A673 (cell line): ENCODE measurements at regions not wholly inside any gene's neighbourhood (a gene's known extent, or its start where the extent isn't known, plus 50 kb on each side); places are given as distances from the start of the nearest gene placed in this dataset.
"Not testable (repeated sequence)": the region's sequence is repeated elsewhere in the genome, so short reads cannot be mapped to it uniquely, and the experiment has no call there.

Experiments
- BruUV-seq: library from RNA; stranded (reverse); fragments of 400-500 nt; replicated peaks from 2 replicates; lab custom pipeline; 2021; lab: Mats Ljungman, UMichigan
- CTCF ChIA-PET: fragments of 300-600 bp; sonication (Branson Sonifier 250); formaldehyde crosslinking; loops from one replicate; lab custom pipeline; 2022; ENCODE audit warnings: antibody characterized with exemption; lab: Charles Lee
- POLR2A ChIA-PET: fragments of 300-600 bp; sonication (Branson Sonifier 250); formaldehyde crosslinking; loops from one replicate; lab custom pipeline; 2022; ENCODE audit warnings: antibody characterized with exemption; ENCODE audit not compliant: low non-redundant PET; lab: Charles Lee
- DNase-seq: peaks from one replicate; pipeline ENCODE4 v3.0.0-alpha.2; 2015; ENCODE audit warnings: low spot score
- H3K27ac ChIP-seq: fragments of 200-600 bp; sonication (generic); 2 replicates; pipeline ENCODE4 v1.5.1; 2016; ENCODE audit warnings: mixed run types, low read depth, mild to moderate bottlenecking, mixed read lengths, antibody characterized with exemption, low read length; ENCODE audit not compliant: poor library complexity, severe bottlenecking
- H3K27me3 ChIP-seq: fragments of 200-600 bp; sonication (generic); replicated peaks from 2 replicates; pipeline ENCODE4 v1.6.1; 2017; ENCODE audit warnings: mixed run types, low read depth, mild to moderate bottlenecking, mixed read lengths, antibody characterized with exemption, low read length; ENCODE audit not compliant: insufficient read depth, poor library complexity
- H3K36me3 ChIP-seq: fragments of 200-600 bp; sonication (generic); 2 replicates; pipeline ENCODE4 v1.6.1; 2016; ENCODE audit warnings: mixed run types, mild to moderate bottlenecking, mixed read lengths, antibody characterized with exemption, low read length; ENCODE audit not compliant: insufficient read depth, poor library complexity, severe bottlenecking
- H3K4me1 ChIP-seq: fragments of 200-600 bp; sonication (generic); 2 replicates; pipeline ENCODE4 v1.6.1; 2017; ENCODE audit warnings: mixed run types, mild to moderate bottlenecking, mixed read lengths, antibody characterized with exemption, low read length; ENCODE audit not compliant: insufficient read depth, poor library complexity, severe bottlenecking
- H3K4me3 ChIP-seq: fragments of 200-600 bp; sonication (generic); 2 replicates; pipeline ENCODE4 v1.5.1; 2016; ENCODE audit warnings: low read depth, mixed run types, mild to moderate bottlenecking, mixed read lengths, low read length; ENCODE audit not compliant: poor library complexity, severe bottlenecking
- H3K9me3 ChIP-seq: fragments of 200-600 bp; sonication (generic); 2 replicates; pipeline ENCODE4 v1.6.1; 2016; ENCODE audit warnings: mixed run types, low read depth, mild to moderate bottlenecking, mixed read lengths, antibody characterized with exemption, low read length; ENCODE audit not compliant: poor library complexity, severe bottlenecking
- CTCF ChIP-seq: fragments of 300-800, 200-600 bp; sonication (generic); conservative IDR thresholded peaks from 2 replicates; pipeline ENCODE4 v1.5.1; 2017; ENCODE audit warnings: low read depth, mild to moderate bottlenecking, antibody characterized with exemption, low read length, moderate library complexity, mixed read lengths
- EZH2 ChIP-seq: fragments of 200-600 bp; sonication (generic); IDR thresholded peaks from 2 replicates; pipeline ENCODE4 v1.6.1; 2017; ENCODE audit warnings: borderline replicate concordance, low read depth, mild to moderate bottlenecking, mixed read lengths, antibody characterized with exemption, low read length; ENCODE audit not compliant: poor library complexity, severe bottlenecking
- intact Hi-C: fragments of 100-400 bp; cut with micrococcal nuclease; formaldehyde crosslinking; loops from one replicate; pipeline ENCODE4 v1.10.0; 2022; ENCODE audit not compliant: unreplicated experiment

DNA sequence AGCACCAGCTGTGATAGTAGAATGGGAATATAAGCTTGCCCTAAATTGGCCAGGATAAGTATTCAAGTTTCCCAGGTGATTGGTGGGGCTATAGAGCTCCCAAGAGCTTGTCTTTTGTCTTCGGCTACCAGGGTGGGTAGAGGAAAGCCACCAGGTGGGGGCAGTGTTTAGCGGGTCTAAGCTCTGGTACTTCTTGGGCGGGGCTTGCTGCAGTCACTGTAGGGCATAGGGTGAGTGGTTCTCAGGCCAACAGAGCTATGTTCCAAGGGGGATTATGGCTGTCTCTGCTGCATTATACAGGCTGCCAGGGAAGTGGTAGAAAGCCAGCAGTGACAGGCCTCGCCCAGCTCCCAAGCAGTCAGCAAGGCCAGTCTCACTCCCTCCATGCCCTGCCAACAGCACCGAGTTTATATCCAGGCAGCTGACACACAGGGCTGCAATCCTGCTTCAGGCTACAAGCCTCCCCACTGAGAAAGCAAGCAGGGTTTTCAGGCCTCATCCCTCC is 110.7 kb downstream of the ZNF467 start:
- no peaks in the 10 kb centered on the region for H3K36me3 ChIP-seq
- peaks cover 5% of the 10 kb centered on the region for H3K27me3 ChIP-seq
- H3K4me1 ChIP-seq, result no peaks in the 10 kb centered on the region
- no peak overlapping the region for H3K27ac ChIP-seq
- no peak overlapping the region for H3K4me3 ChIP-seq
- peak; percentile 80 for DNase-seq
- intact Hi-C loops, result loop anchor here (1.0 kb wide), 1 partner anchor 80 kb away; no protein-coding TSS in a partner anchor
- BruUV-seq, result no TSS peak
- H3K9me3 ChIP-seq, result no peaks in the 10 kb centered on the region
- POLR2A ChIA-PET, result no interaction called here
- TF ChIP-seq EZH2 (no peak), CTCF (peak; percentile 80)
- CTCF ChIA-PET, result interaction anchor here (0.6 to 1.9 kb wide), 10 partner anchors 12 to 137 kb away, joined by 3 to 37 read pairs (median 4); no protein-coding TSS in a partner anchor

GRCh38 chr7:149655784-149656183 is 117.6 kb downstream of the ZNF467 start:
- Histone ChIP-seq H3K27me3 (no peaks in the 10 kb centered on the region), H3K36me3 (no peaks in the 10 kb centered on the region), H3K27ac (no peak overlapping the region), H3K9me3 (peaks cover 3% of the 10 kb centered on the region), H3K4me3 (no peak overlapping the region), H3K4me1 (no peaks in the 10 kb centered on the region)
- intact Hi-C loops, result no loop called here
- POLR2A ChIA-PET, result no interaction called here
- TF ChIP-seq EZH2, result no peak
- no peak for TF ChIP-seq CTCF
- CTCF ChIA-PET, result no interaction called here
- DNase-seq, result no peak
- no TSS peak for BruUV-seq

- Histone ChIP-seq H3K4me1 (no peaks in the 10 kb centered on the region), H3K36me3 (no peaks in the 10 kb centered on the region), H3K27ac (no peak overlapping the region), H3K9me3 (peaks cover 3% of the 10 kb centered on the region), H3K27me3 (no peaks in the 10 kb centered on the region), H3K4me3 (no peak overlapping the region)
- TF ChIP-seq CTCF, result no peak
- no peak for TF ChIP-seq EZH2
- no TSS peak for BruUV-seq
- intact Hi-C loops, result no loop called here
- CTCF ChIA-PET, result no interaction called here
- DNase-seq, result no peak
- POLR2A ChIA-PET, result no interaction called here
Measured at GRCh38 chr7:149654588-149654987, 118.8 kb downstream of the ZNF467 start.

DNA sequence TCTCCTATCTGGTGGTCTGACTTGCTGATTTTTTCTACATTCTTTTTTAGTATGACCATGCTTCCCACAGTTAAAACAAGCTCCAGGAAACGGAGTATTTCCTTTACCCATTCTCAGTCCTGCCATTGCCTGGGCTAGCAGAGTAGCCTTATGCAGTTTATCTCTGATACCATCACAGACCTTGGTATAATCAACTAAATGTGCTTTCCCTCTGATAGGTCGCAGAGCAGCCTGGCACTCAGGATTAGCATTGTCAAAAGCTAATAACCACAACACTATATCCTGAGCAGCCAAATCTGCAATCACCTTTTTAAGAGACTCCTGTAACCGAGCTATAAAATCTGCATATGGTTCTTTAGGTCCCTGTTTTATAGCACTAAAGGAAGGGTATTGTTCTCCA is 123.2 kb downstream of the ZNF467 start:
- H3K9me3 ChIP-seq, H3K27ac ChIP-seq, H3K4me1 ChIP-seq, H3K4me3 ChIP-seq, BruUV-seq, intact Hi-C loops, POLR2A ChIA-PET, H3K36me3 ChIP-seq, H3K27me3 ChIP-seq, DNase-seq: not testable (repeated sequence)
- CTCF ChIA-PET, result interaction anchor here (0.6 to 1.7 kb wide), 2 partner anchors 12 to 389 kb away, joined by 3 to 4 read pairs; no protein-coding TSS in a partner anchor
